ENCODE measurements at regions not wholly inside any gene's neighbourhood (a gene's known extent, or its start where the extent isn't known, plus 50 kb on each side); places are given as distances from the start of the nearest gene placed in this dataset.

- H3K36me3 ChIP-seq, result no peaks in the 10 kb centered on the region
- DNase-seq (ENCODE audit: low spot score in 2 of 2), result no peak
- peak overlapping the region; percentile 83 to 96 for H3K27ac ChIP-seq
- peak overlapping the region in 2 of 3 donors; percentile 84 to 98 for H3K4me3 ChIP-seq
- no peaks in the 10 kb centered on the region for H3K4me1 ChIP-seq
- TF ChIP-seq POLR2AphosphoS5 (IDR thresholded peaks at IDR 0.05), result no peak
- no peak for TF ChIP-seq CTCF (IDR thresholded peaks at IDR 0.05)
- no peak for TF ChIP-seq POLR2A (IDR thresholded peaks at IDR 0.05)
- intact Hi-C loops (cut with DNase I; ENCODE audit: low total_unique reads), result no loop called here
- no peaks in the 10 kb centered on the region for H3K9me3 ChIP-seq
- H3K27me3 ChIP-seq, result no peaks in the 10 kb centered on the region
Observed at GRCh38 chr12:24560192-24560775, 388.6 kb downstream of the BCAT1 start.

GRCh38 chr12:24557738-24558137 lies 391.2 kb downstream of the BCAT1 start:
- no peak overlapping the region for H3K4me3 ChIP-seq
- TF ChIP-seq POLR2A (IDR thresholded peaks at IDR 0.05), result no peak
- TF ChIP-seq POLR2AphosphoS5 (IDR thresholded peaks at IDR 0.05), result no peak
- no peak for TF ChIP-seq CTCF (IDR thresholded peaks at IDR 0.05)
- no peaks in the 10 kb centered on the region for H3K27me3 ChIP-seq
- intact Hi-C loops (cut with DNase I; ENCODE audit: low total_unique reads), result no loop called here
- H3K4me1 ChIP-seq, result no peaks in the 10 kb centered on the region
- no peak for DNase-seq (ENCODE audit: low spot score in 2 of 2)
- H3K27ac ChIP-seq, result no peak overlapping the region
- H3K9me3 ChIP-seq, result no peaks in the 10 kb centered on the region
- no peaks in the 10 kb centered on the region for H3K36me3 ChIP-seq

- intact Hi-C loops (cut with DNase I; ENCODE audit: low total_unique reads), result no loop called here
- Histone ChIP-seq H3K4me3 (no peak overlapping the region), H3K36me3 (no peaks in the 10 kb centered on the region), H3K9me3 (no peaks in the 10 kb centered on the region), H3K27ac (no peak overlapping the region), H3K27me3 (no peaks in the 10 kb centered on the region), H3K4me1 (no peaks in the 10 kb centered on the region)
- DNase-seq (ENCODE audit: low spot score in 2 of 2), result no peak
- TF ChIP-seq POLR2A (IDR thresholded peaks at IDR 0.05) (no peak), POLR2AphosphoS5 (IDR thresholded peaks at IDR 0.05) (no peak), CTCF (IDR thresholded peaks at IDR 0.05) (no peak)
Observed at GRCh38 chr12:24555730-24556129, 393.2 kb downstream of the BCAT1 start.

- intact Hi-C loops (cut with DNase I; ENCODE audit: low total_unique reads), result no loop called here
- DNase-seq (ENCODE audit: low spot score in 2 of 2), result no peak
- no peaks in the 10 kb centered on the region for H3K9me3 ChIP-seq
- H3K27ac ChIP-seq, result no peak overlapping the region
- H3K4me1 ChIP-seq, result no peaks in the 10 kb centered on the region
- no peaks in the 10 kb centered on the region for H3K27me3 ChIP-seq
- no peak overlapping the region for H3K4me3 ChIP-seq
- no peaks in the 10 kb centered on the region for H3K36me3 ChIP-seq
- no peak for TF ChIP-seq POLR2AphosphoS5 (IDR thresholded peaks at IDR 0.05)
- no peak for TF ChIP-seq POLR2A (IDR thresholded peaks at IDR 0.05)
- TF ChIP-seq CTCF (IDR thresholded peaks at IDR 0.05), result no peak
Observed at GRCh38 chr12:24554612-24555295, 394.1 kb downstream of the BCAT1 start.

- DNase-seq (ENCODE audit: low spot score in 2 of 2), result no peak
- intact Hi-C loops (cut with DNase I; ENCODE audit: low total_unique reads), result no loop called here
- Histone ChIP-seq H3K27me3 (no peaks in the 10 kb centered on the region), H3K4me3 (no peak overlapping the region), H3K9me3 (no peaks in the 10 kb centered on the region), H3K36me3 (no peaks in the 10 kb centered on the region), H3K27ac (no peak overlapping the region), H3K4me1 (no peaks in the 10 kb centered on the region)
- TF ChIP-seq POLR2A (IDR thresholded peaks at IDR 0.05), result no peak
- no peak for TF ChIP-seq CTCF (IDR thresholded peaks at IDR 0.05)
- no peak for TF ChIP-seq POLR2AphosphoS5 (IDR thresholded peaks at IDR 0.05)
Observed at GRCh38 chr12:24553259-24553658, 395.6 kb downstream of the BCAT1 start.

Data from breast epithelium (tissue), 4 donors.